HUDEP-2 (cell line): ENCODE measurements at regions not wholly inside any gene's neighbourhood (a gene's known extent, or its start where the extent isn't known, plus 50 kb on each side); places are given as distances from the start of the nearest gene placed in this dataset.

Experiments
- DNase-seq, 76 experiments: peaks; one replicate each; lab custom pipeline; 2025; ENCODE audit not compliant: unreplicated experiment in 76 of 76; lab: John Stamatoyannopoulos, UW

GRCh38 chr5:168157141-168157540 is 134.3 kb upstream of the WWC1 start:
- DNase-seq, result no peak

GRCh38 chr5:168159425-168159824 is 132.0 kb upstream of the WWC1 start:
- no peak for DNase-seq

GRCh38 chr5:168162464-168162863 is 129.0 kb upstream of the WWC1 start:
- no peak for DNase-seq

- no peak for DNase-seq
Measured at GRCh38 chr5:168163966-168164365, 127.5 kb upstream of the WWC1 start.

- no peak for DNase-seq
Measured at GRCh38 chr5:168165221-168165914, 126.1 kb upstream of the WWC1 start.

- DNase-seq, result no peak
Measured at GRCh38 chr5:168165977-168166376, 125.5 kb upstream of the WWC1 start.

- DNase-seq, result no peak
Measured at GRCh38 chr5:168167338-168167737, 124.1 kb upstream of the WWC1 start.

- no peak for DNase-seq
Measured at GRCh38 chr5:168168978-168169698, 122.3 kb upstream of the WWC1 start.

- no peak for DNase-seq
Measured at GRCh38 chr5:168169791-168170190, 121.7 kb upstream of the WWC1 start.

GRCh38 chr5:168171901-168172759 is 119.3 kb upstream of the WWC1 start:
- no peak for DNase-seq

GRCh38 chr5:168172760-168173223 is 118.7 kb upstream of the WWC1 start:
- DNase-seq, result no peak

GRCh38 chr5:168174376-168174775 is 117.1 kb upstream of the WWC1 start:
- no peak for DNase-seq

GRCh38 chr5:168176251-168176650 is 115.2 kb upstream of the WWC1 start:
- no peak for DNase-seq

- no peak for DNase-seq
Measured at GRCh38 chr5:168176941-168177340, 114.5 kb upstream of the WWC1 start.

GRCh38 chr5:168177831-168178450 is 113.5 kb upstream of the WWC1 start:
- no peak for DNase-seq

- DNase-seq, result no peak
Measured at GRCh38 chr5:168179192-168179593, 112.3 kb upstream of the WWC1 start.

GRCh38 chr5:168182269-168182668 is 109.2 kb upstream of the WWC1 start:
- no peak for DNase-seq

- DNase-seq, result no peak
Measured at GRCh38 chr5:168184103-168184502, 107.3 kb upstream of the WWC1 start.

- no peak for DNase-seq
Measured at GRCh38 chr5:168186289-168187074, 105.0 kb upstream of the WWC1 start.

GRCh38 chr5:168187614-168188013 is 103.8 kb upstream of the WWC1 start:
- no peak for DNase-seq
